ENCODE measurements at regions not wholly inside any gene's neighbourhood (a gene's known extent, or its start where the extent isn't known, plus 50 kb on each side); places are given as distances from the start of the nearest gene placed in this dataset.

- no peaks in the 10 kb centered on the region for H3K36me3 ChIP-seq
- WGBS, 2 donors, result 38 to 83% methylated on average over 1 of the region's 1 CpG
- intact Hi-C loops (cut with DNase I), result no loop called here
- DNase-seq, result no peak
- H3K4me3 ChIP-seq, result no peak overlapping the region
- no peak overlapping the region for H3K27ac ChIP-seq
- no peak for FAIRE-seq
- no peak for ATAC-seq
- no peaks in the 10 kb centered on the region for H3K9me3 ChIP-seq
- TF ChIP-seq, protein P1, sequence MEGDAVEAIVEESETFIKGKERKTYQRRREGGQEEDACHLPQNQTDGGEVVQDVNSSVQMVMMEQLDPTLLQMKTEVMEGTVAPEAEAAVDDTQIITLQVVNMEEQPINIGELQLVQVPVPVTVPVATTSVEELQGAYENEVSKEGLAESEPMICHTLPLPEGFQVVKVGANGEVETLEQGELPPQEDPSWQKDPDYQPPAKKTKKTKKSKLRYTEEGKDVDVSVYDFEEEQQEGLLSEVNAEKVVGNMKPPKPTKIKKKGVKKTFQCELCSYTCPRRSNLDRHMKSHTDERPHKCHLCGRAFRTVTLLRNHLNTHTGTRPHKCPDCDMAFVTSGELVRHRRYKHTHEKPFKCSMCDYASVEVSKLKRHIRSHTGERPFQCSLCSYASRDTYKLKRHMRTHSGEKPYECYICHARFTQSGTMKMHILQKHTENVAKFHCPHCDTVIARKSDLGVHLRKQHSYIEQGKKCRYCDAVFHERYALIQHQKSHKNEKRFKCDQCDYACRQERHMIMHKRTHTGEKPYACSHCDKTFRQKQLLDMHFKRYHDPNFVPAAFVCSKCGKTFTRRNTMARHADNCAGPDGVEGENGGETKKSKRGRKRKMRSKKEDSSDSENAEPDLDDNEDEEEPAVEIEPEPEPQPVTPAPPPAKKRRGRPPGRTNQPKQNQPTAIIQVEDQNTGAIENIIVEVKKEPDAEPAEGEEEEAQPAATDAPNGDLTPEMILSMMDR (IDR thresholded peaks at IDR 0.05), result no peak
- no peaks in the 10 kb centered on the region for H3K4me1 ChIP-seq
- no peaks in the 10 kb centered on the region for H3K27me3 ChIP-seq
These were observed 886.2 kb downstream of the TYW1 start for GRCh38 chr7:67882843-67883242.

DNA sequence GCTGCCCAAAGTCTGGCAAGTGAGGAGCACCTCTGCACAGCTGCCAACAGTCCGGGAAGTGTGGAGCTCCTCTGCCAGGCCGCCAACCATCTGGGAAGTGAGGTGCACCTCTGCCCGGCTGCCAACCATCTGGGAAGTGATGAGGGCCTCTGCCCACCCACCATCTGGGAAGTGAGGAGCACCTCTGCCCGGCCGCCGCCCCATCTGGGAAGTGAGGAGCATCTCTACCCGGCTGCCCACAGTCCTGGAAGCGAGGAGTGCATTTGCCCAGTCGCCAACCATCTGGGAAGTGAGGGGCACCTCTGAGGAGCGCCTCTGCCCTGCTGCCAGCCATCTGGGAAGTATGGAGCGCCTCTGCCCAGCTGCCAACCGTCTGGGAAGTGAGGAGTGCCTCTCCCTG is 893.7 kb downstream of the TYW1 start:
- no peaks in the 10 kb centered on the region for H3K9me3 ChIP-seq
- H3K4me3 ChIP-seq, result no peak overlapping the region
- FAIRE-seq (no peak), ATAC-seq (no peak), DNase-seq (peak in 1 of 6 donors; percentile 45)
- TF ChIP-seq, protein P1 (IDR thresholded peaks at IDR 0.05), result no peak
- WGBS, 2 donors, result 73 to 88% methylated on average over 12 of the region's 12 CpGs
- no peaks in the 10 kb centered on the region for H3K36me3 ChIP-seq
- intact Hi-C loops (cut with DNase I), result no loop called here
- no peaks in the 10 kb centered on the region for H3K27me3 ChIP-seq
- no peaks in the 10 kb centered on the region for H3K4me1 ChIP-seq
- no peak overlapping the region for H3K27ac ChIP-seq

- Histone ChIP-seq H3K4me1 (no peaks in the 10 kb centered on the region), H3K27ac (no peak overlapping the region), H3K27me3 (no peaks in the 10 kb centered on the region), H3K4me3 (no peak overlapping the region), H3K36me3 (no peaks in the 10 kb centered on the region), H3K9me3 (no peaks in the 10 kb centered on the region)
- 75 to 90% methylated on average over 6 of the region's 6 CpGs for WGBS, 2 donors
- intact Hi-C loops (cut with DNase I), result no loop called here
- FAIRE-seq (no peak), DNase-seq (no peak), ATAC-seq (no peak)
- TF ChIP-seq, protein P1 (IDR thresholded peaks at IDR 0.05), result no peak
These were observed 898.1 kb downstream of the TYW1 start for GRCh38 chr7:67894746-67895145.

DNA sequence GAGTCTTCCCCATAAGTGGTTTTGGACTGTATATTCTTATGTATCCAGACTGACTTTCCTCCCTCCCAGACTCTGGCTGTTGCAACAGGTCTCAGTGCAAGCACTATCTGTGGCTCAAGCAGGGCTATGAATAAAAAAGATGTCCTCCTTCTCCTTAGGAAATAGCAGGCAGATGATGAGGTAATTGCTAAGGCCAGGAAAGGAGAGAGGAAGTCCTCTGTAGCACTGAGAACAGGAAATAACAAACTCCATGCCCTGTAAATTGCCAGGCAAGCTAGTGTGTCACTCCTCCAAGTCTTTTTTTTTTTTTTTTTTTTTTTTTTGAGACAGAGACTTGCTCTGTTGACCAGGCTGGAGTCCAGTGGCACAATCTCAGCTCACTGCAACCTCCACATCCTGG is 900.1 kb downstream of the TYW1 start:
- no peak for FAIRE-seq
- no peaks in the 10 kb centered on the region for H3K36me3 ChIP-seq
- H3K9me3 ChIP-seq, result no peaks in the 10 kb centered on the region
- no peak overlapping the region for H3K4me3 ChIP-seq
- no peak for DNase-seq
- H3K4me1 ChIP-seq, result no peaks in the 10 kb centered on the region
- no peak for ATAC-seq
- intact Hi-C loops (cut with DNase I), result no loop called here
- H3K27ac ChIP-seq, result no peak overlapping the region
- H3K27me3 ChIP-seq, result no peaks in the 10 kb centered on the region
- TF ChIP-seq, protein P1 (IDR thresholded peaks at IDR 0.05), result no peak

DNA sequence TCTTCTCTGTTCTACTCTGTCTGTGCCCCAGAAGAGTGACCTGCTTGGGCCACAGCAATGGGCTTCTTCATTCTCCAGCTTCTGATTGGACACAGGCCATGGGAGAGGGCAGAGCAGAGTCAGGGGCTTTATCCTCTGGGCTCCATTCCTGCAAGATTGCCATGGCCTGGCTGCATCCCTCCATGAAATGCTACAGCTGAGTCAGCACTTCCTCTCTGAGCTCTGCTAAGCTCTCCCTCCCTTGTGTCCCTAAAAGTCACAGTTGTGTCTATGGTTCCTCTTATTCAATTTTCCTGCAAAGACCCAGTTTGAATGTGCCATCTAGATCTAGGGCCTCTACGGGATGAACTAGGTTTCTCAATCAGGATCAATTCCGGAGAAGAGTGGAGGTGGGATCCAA is 903.8 kb downstream of the TYW1 start:
- Histone ChIP-seq H3K9me3 (no peaks in the 10 kb centered on the region), H3K27ac (no peak overlapping the region), H3K4me1 (no peaks in the 10 kb centered on the region), H3K4me3 (no peak overlapping the region), H3K27me3 (no peaks in the 10 kb centered on the region), H3K36me3 (no peaks in the 10 kb centered on the region)
- intact Hi-C loops (cut with DNase I), result no loop called here
- TF ChIP-seq, protein P1 (IDR thresholded peaks at IDR 0.05), result no peak
- no peak for ATAC-seq
- no peak for FAIRE-seq
- no peak for DNase-seq
- 74 to 89% methylated on average over 2 of the region's 2 CpGs for WGBS, 2 donors

Measured in pancreas (tissue), 10 donors.